ENCODE measurements at regions not wholly inside any gene's neighbourhood (a gene's known extent, or its start where the extent isn't known, plus 50 kb on each side); places are given as distances from the start of the nearest gene placed in this dataset.

DNA sequence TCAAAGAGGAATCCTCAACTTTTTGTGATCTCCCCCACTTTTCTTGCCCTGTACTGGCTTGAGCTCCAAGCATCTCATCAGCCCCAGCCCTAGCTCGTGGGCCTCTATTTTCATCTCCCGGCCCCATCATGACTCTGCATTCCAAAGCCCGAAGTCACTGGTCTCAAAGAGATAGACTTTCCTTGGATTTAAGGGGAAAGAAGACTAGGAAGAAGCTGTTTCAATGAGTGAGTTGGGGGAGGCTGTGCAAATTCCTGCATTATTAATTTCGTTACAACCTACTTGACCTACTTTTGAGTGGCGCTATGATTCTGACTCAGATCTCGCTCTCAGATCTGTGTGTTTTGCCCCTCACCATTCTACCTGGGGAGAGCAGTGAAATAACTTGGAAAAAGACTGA, 266.6 kb upstream of the TBL1XR1 start:
- no peak for TF ChIP-seq CTCF (IDR thresholded peaks at IDR 0.05; ENCODE audit: low read depth, low read length, poor library complexity, severe bottlenecking)
- no peak for TF ChIP-seq EZH2phosphoT487 (IDR thresholded peaks at IDR 0.05; ENCODE audit: borderline replicate concordance, low read length)
